B cell (primary cell): ENCODE measurements at regions not wholly inside any gene's neighbourhood (a gene's known extent, or its start where the extent isn't known, plus 50 kb on each side); places are given as distances from the start of the nearest gene placed in this dataset.

Experiments
- ATAC-seq: fragments of 200-7000 bp; cut with Tn5 transposase; one replicate; pipeline ENCODE4 v1.10.0; 2021; ENCODE audit warnings: low read depth, mild to moderate bottlenecking, moderate number of reproducible peaks, moderate library complexity
- CTCF ChIA-PET: fragments of 350-600 bp; sonication (Branson Sonifier 250); formaldehyde crosslinking; loops from one replicate; lab custom pipeline; 2021; ENCODE audit warnings: antibody characterized with exemption, inconsistent platforms; lab: Charles Lee
- POLR2A ChIA-PET: fragments of 350-600 bp; sonication (Branson Sonifier 250); formaldehyde crosslinking; loops from one replicate; lab custom pipeline; 2021; ENCODE audit warnings: antibody characterized with exemption; lab: Charles Lee
- DNase-seq: peaks from one replicate; pipeline ENCODE4 v3.0.0; 2013
- H2AFZ ChIP-seq: 2 replicates; pipeline ENCODE4 v1.6.1; 2012; ENCODE audit warnings: mild to moderate bottlenecking, low read depth, low read length; ENCODE audit not compliant: insufficient read depth, poor library complexity, severe bottlenecking
- H3K27ac ChIP-seq, 2 donors: 1 replicate in 1 of 2; 2 replicates in 1 of 2; pipeline ENCODE4 v1.5.1; 2012 to 2013; ENCODE audit warnings: low read length in 2 of 2, mild to moderate bottlenecking in 2 of 2, moderate library complexity in 1 of 2
- H3K27me3 ChIP-seq, 4 experiments: fragments of 200-600 bp in 1 of 4; sonication (generic) in 1 of 4; replicated peaks in 1 of 4; 1 replicate in 2 of 4; 2 replicates in 2 of 4; pipeline versions ENCODE4 v1.6.1 to v1.7.0; 2013 to 2016; ENCODE audit warnings: low read length in 3 of 4, mild to moderate bottlenecking in 2 of 4, mixed read lengths in 1 of 4, moderate library complexity in 1 of 4; ENCODE audit not compliant: insufficient read depth in 4 of 4, control insufficient read depth in 3 of 4; ENCODE audit errors: control extremely low read depth in 1 of 4
- H3K36me3 ChIP-seq, 2 experiments: replicated peaks in 1 of 2; 1 replicate in 1 of 2; 2 replicates in 1 of 2; pipeline versions ENCODE4 v1.6.1 to v1.7.1; 2013; ENCODE audit warnings: low read length in 1 of 2; ENCODE audit not compliant: insufficient read depth in 2 of 2, control insufficient read depth in 1 of 2; ENCODE audit errors: control extremely low read depth in 1 of 2, extremely low read depth in 1 of 2
- H3K4me1 ChIP-seq, 2 donors: fragments of 200-600 bp in 1 of 2; sonication (generic) in 1 of 2; 1 replicate in 1 of 2; 2 replicates in 1 of 2; pipeline versions ENCODE4 v1.5.1 to v1.6.1; 2013 to 2017; ENCODE audit warnings: low read length in 2 of 2; ENCODE audit not compliant: control insufficient read depth in 2 of 2, insufficient read depth in 2 of 2
- H3K4me2 ChIP-seq: replicated peaks from 2 replicates; pipeline ENCODE3; 2012; ENCODE audit warnings: mild to moderate bottlenecking, low read depth, low read length; ENCODE audit not compliant: poor library complexity, severe bottlenecking
- H3K4me3 ChIP-seq, 5 experiments: fragments of 200-600 bp in 1 of 5; sonication (generic) in 1 of 5; 1 replicate in 3 of 5; 2 replicates in 2 of 5; pipeline versions ENCODE4 v1.5.1 to v1.7.0; 2011 to 2016; ENCODE audit warnings: low read length in 4 of 5, mild to moderate bottlenecking in 4 of 5, low read depth in 2 of 5, control low read depth in 1 of 5, moderate library complexity in 1 of 5; ENCODE audit not compliant: insufficient read depth in 1 of 5; ENCODE audit errors: control extremely low read depth in 1 of 5, extremely low read depth in 1 of 5
- H3K79me2 ChIP-seq: fragments of 200-600 bp; sonication (generic); one replicate; pipeline ENCODE4 v1.6.0; 2016; ENCODE audit warnings: low read length; ENCODE audit not compliant: control insufficient read depth, insufficient read depth
- H3K9ac ChIP-seq: fragments of 200-600 bp; sonication (generic); 2 replicates; pipeline ENCODE4 v1.6.1; 2017; ENCODE audit warnings: mild to moderate bottlenecking, low read length, moderate library complexity
- H3K9me3 ChIP-seq, 3 donors: one replicate each; pipeline versions ENCODE4 v1.6.1 to v1.7.1; 2013; ENCODE audit warnings: low read length in 2 of 3; ENCODE audit not compliant: control insufficient read depth in 2 of 3, insufficient read depth in 1 of 3; ENCODE audit errors: control extremely low read depth in 1 of 3
- H4K20me1 ChIP-seq: 2 replicates; pipeline ENCODE4 v1.6.0; 2012; ENCODE audit warnings: mild to moderate bottlenecking, low read length; ENCODE audit not compliant: insufficient read depth, control insufficient read depth, poor library complexity, severe bottlenecking
- H3K27ac Mint-ChIP-seq: one replicate; pipeline ENCODE4 v1.8.0; 2021; ENCODE audit warnings: mixed read lengths
- H3K27me3 Mint-ChIP-seq: one replicate; pipeline ENCODE4 v1.8.0; 2021; ENCODE audit warnings: mixed read lengths
- H3K4me1 Mint-ChIP-seq: one replicate; pipeline ENCODE4 v1.8.0; 2021; ENCODE audit warnings: mixed read lengths
- H3K4me3 Mint-ChIP-seq: one replicate; pipeline ENCODE4 v1.8.0; 2021; ENCODE audit warnings: mixed read lengths
- H3K9me3 Mint-ChIP-seq: one replicate; pipeline ENCODE4 v1.8.0; 2022; ENCODE audit warnings: mixed read lengths; ENCODE audit not compliant: insufficient read depth
- CTCF ChIP-seq: fragments of 200-600 bp; IDR thresholded peaks from one replicate; pipeline ENCODE4 v1.8.0; 2022; ENCODE audit warnings: antibody characterized with exemption, mild to moderate bottlenecking
- EZH2 ChIP-seq: IDR thresholded peaks from 2 replicates; pipeline ENCODE4 v1.6.1; 2012; ENCODE audit warnings: borderline replicate concordance, low read depth, mild to moderate bottlenecking, moderate library complexity, low read length; ENCODE audit not compliant: insufficient read depth, poor library complexity, severe bottlenecking
- WGBS: methylation state at CpG from one replicate; pipeline ENCODE4 v1.1.5; 2013; ENCODE audit warnings: missing lambda C conversion rate; ENCODE audit not compliant: insufficient coverage; 5-methylcytosine and 5-hydroxymethylcytosine counted together
- intact Hi-C: fragments of 100-400 bp; cut with micrococcal nuclease; formaldehyde crosslinking; loops from one replicate; pipeline ENCODE4 v1.10.0; 2022

- H3K4me1 ChIP-seq = no peaks in the 10 kb centered on the region
- no peak overlapping the region for H3K9ac ChIP-seq
- peaks cover 12% of the 10 kb centered on the region for H3K27me3 Mint-ChIP-seq
- no peaks in the 10 kb centered on the region for H3K36me3 ChIP-seq
- DNase-seq = no peak
- no peak overlapping the region for H3K4me3 ChIP-seq
- no peak overlapping the region for H2AFZ ChIP-seq
- H3K27ac Mint-ChIP-seq = no peak overlapping the region
- peaks cover 0 to 4% (median 0%) of the 10 kb centered on the region in 4 experiments for H3K27me3 ChIP-seq
- H3K9me3 ChIP-seq = peaks cover 0 to 8% (median 0%) of the 10 kb centered on the region in 3 donors
- ATAC-seq = no peak
- H3K4me2 ChIP-seq = no peak overlapping the region
- H3K4me3 Mint-ChIP-seq = no peak overlapping the region
- intact Hi-C loops = no loop called here
- no peak overlapping the region for H3K27ac ChIP-seq
- WGBS = no CpG with 5 or more reads among the region's 4 CpGs
- no peaks in the 10 kb centered on the region for H3K9me3 Mint-ChIP-seq
- no peaks in the 10 kb centered on the region for H3K79me2 ChIP-seq
- H3K4me1 Mint-ChIP-seq = no peaks in the 10 kb centered on the region
- POLR2A ChIA-PET = no interaction called here
- CTCF ChIA-PET = no interaction called here
- no peaks in the 10 kb centered on the region for H4K20me1 ChIP-seq
- no peak for TF ChIP-seq CTCF
- no peak for TF ChIP-seq EZH2
Measured at GRCh38 chr11:122226810-122227379, 110.9 kb upstream of the BLID start.

- Histone ChIP-seq H2AFZ (no peak overlapping the region), H3K9me3 (peaks cover 0 to 4% (median 0%) of the 10 kb centered on the region in 3 donors), H3K27ac (no peak overlapping the region), H3K9ac (no peak overlapping the region), H4K20me1 (no peaks in the 10 kb centered on the region), H3K27me3 (peaks cover 0 to 4% (median 0%) of the 10 kb centered on the region in 4 experiments), H3K4me1 (no peaks in the 10 kb centered on the region), H3K79me2 (no peaks in the 10 kb centered on the region), H3K4me2 (no peak overlapping the region), H3K36me3 (no peaks in the 10 kb centered on the region), H3K4me3 (no peak overlapping the region)
- no peak overlapping the region for H3K4me3 Mint-ChIP-seq
- no peaks in the 10 kb centered on the region for H3K4me1 Mint-ChIP-seq
- DNase-seq = no peak
- intact Hi-C loops = no loop called here
- no peak for TF ChIP-seq EZH2
- TF ChIP-seq CTCF = no peak
- no peaks in the 10 kb centered on the region for H3K9me3 Mint-ChIP-seq
- POLR2A ChIA-PET = no interaction called here
- peaks cover 15% of the 10 kb centered on the region for H3K27me3 Mint-ChIP-seq
- CTCF ChIA-PET = no interaction called here
- 89% methylated on average over 2 of the region's 2 CpGs for WGBS
- no peak for ATAC-seq
- no peak overlapping the region for H3K27ac Mint-ChIP-seq
Measured at GRCh38 chr11:122224867-122225266, 108.9 kb upstream of the BLID start.
